Eye (tissue), 1 donor: ENCODE measurements at regions not wholly inside any gene's neighbourhood (a gene's known extent, or its start where the extent isn't known, plus 50 kb on each side); places are given as distances from the start of the nearest gene placed in this dataset.
"Not testable (repeated sequence)": the region's sequence is repeated elsewhere in the genome, so short reads cannot be mapped to it uniquely, and the experiment has no call there.

Experiments
- DNase-seq: peaks from one replicate; pipeline ENCODE4 v3.0.0-alpha.2; 2015

DNA sequence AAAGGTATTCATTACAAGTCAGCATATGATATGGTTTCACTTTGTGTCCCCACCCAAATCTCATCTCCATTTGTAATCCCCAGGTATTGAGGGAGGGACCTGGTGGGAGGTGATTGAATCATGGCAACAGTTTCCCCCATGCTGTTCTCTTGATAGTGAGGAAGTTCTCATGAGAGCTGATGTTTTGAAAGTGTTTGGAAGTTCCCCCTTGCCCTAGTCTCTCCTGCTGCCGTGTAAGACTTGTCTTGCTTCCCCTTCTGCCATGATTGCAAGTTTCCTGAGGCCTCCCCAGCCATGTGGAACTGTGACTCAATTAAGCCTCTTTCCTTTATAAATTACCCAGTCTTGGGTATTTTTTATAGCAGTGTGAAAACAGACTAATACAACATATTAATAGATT lies 213.7 kb upstream of the ADRA1D start:
- not testable (repeated sequence) for DNase-seq

DNA sequence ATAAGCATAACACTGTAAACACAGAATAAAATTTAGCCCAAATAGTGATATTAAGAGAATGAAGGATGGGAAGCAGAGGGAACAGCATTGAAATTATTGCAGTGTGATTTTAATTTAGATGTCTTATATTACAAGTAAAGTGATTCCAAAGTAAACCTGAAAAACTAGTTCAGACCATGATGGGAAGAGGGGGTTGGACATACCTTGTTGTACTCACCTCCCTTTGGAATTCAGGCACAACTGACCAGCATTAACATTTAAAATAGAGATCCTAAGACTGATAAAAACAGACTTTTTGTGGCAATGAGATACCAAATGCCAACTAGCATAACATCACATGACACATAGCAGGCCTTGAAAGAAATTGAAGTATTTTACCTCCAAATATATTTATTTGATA lies 210.0 kb upstream of the ADRA1D start:
- DNase-seq, result no peak

DNA sequence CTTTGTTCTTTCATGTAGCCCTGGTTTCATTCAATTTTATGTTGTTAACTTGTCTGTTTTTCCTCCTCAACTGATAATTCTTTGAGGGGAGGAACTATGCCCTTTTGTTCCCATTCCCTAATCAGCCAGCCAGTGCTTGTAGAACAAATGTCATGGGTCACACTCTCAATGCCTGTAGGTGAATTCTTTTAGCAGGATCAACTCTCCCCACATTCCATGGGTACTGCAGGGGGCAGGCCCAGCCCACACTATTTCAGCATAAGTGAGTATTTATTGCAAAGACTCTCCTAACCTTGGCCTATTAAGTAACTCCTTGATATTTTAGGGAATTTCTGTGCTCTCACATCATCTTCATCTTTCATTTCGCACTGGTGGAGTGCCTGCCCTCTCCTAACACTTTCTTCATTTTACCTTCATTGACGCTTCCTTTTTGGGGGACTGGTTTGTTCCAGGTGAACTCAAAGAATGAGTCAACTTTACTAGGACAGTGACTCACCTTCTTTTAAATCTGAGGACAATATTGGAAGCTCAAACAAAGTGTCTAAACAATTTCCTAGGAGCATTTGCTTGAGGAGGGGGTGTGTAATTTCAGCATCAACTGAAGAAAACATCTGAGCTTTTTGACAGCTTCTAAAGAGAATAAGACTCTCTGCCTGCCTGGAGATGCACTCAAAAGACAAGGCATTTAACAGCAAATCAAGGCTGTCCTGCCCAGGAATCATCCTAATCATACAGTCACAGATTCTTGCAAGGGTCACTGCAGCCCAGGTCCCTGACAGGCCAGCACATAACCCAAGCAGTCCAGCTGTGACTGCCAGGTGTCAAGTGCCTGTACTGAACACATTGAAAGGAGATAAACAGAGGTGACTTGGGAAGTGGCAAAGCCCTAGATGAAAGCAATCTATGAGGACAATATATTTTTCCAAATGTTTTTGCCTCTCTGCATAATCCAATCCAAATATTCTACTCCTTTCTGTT lies 208.8 kb upstream of the ADRA1D start:
- DNase-seq, result no peak

DNA sequence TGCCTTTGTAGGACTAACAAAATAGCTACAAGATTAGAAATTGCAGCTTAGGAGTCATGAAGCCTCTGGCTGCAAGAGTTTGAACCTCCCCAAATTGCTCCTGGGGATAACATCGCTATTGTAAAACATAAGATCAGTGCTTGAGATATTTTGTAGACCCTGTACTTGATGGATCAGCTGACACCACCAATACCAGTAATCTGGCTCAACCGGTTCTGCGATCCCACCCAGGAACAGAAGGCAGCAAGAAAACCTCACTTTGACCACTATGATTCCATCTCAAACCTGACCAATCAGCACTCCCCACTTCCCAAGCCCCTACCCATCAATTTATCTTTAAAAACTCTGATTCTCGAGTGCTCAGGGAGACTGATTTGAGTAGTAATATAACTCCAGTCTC lies 206.9 kb upstream of the ADRA1D start:
- no peak for DNase-seq

DNA sequence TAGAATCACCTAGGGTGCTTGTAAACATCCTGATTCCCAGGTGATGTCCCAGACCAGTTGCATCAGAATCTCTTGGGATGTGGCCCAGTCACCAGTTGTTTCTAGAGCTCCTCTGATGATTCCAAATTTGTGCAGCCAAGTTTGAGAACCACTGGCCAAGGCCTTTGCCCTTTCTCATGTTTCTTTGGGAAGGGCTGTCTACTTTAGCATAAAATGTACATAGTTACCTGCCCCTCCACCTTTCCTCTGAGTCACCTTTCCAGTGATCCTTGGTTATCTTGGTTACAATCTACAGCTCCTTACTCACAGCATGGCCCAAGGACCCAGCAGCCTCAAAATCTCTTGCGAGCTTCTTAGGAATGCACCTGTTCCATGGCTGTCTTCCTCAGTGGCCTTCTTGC lies 206.2 kb upstream of the ADRA1D start:
- no peak for DNase-seq

DNA sequence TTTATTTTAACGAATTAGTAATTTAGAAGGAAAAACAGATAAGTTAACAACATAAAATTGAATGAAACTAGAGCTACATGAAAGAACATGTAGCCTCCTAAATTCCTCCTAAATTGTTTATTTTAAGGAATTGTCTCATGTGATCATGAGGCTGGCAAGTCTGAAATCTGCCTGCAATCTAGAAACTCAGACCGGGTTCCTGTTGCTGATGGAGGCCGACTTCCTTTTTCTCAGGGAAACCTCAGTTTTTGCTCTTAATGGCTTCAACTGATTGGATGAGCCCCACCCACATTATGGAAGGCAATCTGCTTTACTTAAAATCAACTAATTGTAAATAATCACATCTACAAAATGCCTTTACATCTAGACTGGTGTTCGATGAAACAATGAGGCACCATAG lies 205.0 kb upstream of the ADRA1D start:
- no peak for DNase-seq

DNA sequence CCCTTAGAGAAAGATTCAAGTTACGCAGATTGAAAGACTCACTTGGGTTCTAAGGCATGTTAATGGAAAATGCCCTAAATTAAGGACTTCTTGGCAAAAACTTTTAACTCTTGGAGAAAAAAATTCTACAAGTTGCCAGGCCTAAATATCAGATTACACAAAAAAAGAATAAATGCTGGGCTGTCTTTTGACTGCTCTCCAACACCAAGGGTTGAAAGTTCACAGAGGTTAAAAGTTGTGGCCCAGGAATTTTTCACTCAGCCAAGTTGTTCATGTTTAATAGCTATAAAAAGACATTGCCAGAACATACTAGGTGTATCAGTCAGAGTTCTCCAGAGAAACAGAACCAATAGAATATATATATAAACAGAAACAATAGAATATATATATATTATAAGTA lies 204.3 kb upstream of the ADRA1D start:
- no peak for DNase-seq

DNA sequence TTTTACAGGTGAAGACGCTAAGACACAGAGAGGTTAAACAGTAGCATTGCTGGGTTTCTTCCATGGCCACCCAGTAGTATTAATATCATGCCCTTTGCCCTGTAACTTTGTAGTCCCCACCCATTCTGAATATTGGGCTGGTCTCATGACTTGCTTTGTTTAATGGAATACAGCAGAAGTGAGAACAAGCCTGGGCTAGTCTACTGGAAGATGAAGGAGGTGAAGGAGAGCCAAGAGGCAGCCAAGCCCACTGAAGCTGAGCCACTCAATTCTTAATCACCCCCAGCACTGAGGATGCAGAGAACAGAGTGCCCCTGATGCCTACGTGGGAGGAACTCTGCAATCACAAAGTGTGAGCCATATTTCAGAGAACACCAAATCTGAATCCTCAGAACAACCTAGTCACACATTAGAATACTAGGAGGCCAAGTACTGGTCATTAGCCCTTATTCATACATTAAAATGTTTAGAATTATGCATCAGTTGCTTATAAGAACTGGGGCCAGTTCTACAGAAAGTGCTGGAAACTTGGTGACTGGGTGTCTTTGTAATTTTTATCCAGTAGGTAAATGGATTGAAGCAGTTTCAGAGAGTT lies 202.5 kb upstream of the ADRA1D start:
- DNase-seq, result no peak

DNA sequence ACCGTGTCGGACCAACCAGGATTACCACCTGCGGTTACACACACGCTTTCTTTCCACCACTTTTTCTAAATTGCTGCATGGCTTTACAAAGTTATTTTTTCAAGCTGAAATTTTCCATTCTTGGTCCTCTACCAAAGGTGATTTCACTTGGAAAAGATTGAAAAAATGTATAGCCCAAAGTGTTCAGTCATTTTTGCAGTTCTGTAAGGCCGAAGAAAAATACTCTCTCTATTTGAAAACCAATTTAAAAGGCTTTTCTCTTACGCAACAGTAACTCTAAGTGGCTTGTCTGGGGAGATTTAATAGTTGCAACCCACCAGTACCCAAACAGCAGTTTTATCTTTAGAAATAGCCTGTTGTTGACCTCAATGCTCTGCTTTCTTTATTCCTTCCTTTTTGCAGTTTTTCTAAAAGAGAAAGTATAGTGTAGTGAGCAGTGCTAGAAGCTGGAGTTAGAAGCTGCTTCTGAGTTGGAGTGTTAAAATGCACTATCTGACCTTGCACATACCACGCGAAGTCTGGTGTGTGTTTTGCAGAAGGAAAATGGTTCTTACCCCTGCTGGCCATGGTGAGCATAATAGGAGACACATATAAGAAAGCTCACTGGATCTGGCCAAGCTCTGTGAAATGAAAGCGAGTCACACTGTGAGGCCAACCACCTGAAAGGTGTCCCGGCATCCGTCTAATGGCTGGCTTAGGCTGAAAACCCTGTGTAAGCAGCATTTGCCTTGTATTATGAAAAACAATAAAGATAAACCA lies 201.0 kb upstream of the ADRA1D start:
- DNase-seq, result peak; percentile 19

DNA sequence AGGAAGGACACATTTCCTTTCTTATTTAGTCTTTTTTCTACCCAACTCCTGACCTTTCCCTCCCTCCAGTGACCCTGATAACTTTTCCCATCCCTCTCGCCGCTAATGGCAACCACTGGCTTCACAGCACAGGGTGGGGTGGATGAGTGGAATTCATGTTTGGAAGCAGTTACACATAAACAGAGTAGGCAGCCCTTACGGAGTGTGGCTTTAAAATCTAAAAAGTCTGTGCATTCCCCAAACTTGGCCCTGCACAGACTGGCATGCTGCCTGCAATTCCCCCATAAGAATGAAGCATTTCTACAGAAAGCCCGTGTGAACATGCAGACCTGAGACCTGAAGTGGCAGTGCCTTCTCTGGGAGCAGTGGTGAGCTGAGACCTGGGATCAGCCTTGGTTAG lies 196.7 kb upstream of the ADRA1D start:
- peak; percentile 44 for DNase-seq

DNA sequence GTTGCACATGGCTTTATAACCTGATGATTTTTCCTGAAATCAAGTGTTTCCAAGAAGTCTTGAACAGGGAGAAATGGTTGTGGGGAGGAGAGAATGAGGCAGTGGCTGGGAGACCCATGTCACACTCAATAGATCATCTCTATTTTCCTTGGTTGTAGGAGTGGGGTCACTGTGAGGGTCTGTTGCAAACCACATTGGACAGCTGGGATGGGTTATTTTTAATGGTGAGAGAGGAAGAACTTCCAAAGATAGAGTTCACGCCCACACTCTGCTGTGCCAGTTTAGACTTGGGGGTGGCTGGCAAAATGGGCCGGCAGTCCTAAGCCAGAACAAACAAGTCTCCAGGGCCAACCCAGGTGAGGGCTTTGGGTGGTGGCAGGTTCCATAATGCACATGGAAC lies 196.2 kb upstream of the ADRA1D start:
- DNase-seq, result no peak

DNA sequence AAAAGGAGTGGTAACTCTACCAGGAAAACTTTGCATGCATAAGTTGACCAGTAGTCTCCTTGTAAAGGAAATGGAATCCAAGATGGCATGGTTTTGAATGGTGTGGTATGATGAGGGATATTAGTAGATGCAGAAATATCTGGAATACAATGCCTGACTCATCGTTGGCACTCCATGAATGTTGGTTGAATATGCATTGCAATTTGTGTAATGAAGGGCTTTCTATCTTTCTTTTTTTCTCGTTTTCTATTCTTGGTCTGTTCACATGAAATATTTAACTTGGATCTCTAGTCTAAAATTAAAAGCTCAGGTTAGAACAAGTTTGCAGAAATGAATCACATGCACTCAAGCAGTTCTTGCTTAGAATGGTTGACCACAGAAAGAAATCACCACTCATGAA lies 195.3 kb upstream of the ADRA1D start:
- no peak for DNase-seq

DNA sequence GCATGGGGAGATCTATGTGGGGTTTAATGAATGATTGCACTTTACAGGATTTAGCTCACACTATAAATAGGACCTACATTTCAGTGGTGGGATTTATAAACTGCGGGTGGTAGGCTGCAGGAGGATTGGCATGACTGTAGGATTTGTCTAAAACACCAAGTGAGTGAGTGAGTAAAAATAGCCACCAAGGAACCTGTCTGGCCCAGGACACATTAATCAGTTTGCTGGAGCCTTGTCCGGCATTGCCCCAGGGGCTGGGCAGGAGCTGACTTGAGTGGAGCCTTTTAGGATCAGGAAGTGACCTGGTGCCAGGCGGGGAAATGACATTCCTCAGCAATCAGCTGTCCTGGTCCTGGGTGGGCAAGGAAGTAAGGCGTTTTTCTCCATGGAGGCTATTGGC lies 193.9 kb upstream of the ADRA1D start:
- no peak for DNase-seq

DNA sequence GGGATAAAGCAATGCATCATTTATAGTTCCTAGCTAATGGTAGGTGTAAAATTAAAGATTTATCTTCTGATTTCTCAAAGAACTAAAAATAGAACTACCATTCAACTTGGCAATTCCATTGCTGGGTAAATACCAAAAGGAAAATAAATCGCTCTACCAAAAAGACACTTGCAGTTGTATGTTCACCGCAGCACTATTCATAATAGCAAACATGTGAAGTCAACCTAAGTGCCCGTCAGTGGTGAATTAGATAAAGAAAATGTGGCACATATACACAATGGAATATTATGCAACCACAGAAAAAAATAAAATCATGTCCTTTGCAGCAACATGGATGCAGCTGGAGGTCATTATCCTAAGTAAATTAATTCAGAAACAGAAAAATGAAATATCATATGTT lies 192.8 kb upstream of the ADRA1D start:
- no peak for DNase-seq

DNA sequence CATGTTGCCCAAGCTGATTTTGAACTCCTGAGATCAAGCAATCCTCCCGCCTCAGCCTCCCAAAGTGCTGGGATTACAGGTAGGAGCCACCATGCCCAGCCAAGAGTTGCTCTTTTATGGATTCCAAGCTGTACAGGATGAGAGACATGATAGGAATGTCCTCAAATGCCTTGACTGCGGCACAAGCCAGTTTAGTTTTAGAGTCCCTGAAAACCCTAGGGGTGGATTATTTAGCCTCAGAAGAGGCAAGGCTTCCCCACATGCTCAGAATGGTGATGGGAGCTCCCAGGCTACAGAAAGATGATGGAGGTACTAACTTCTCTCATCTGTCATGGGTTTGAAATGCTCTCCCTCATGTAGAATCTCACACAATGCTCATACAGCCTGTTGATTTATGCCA lies 192.1 kb upstream of the ADRA1D start:
- DNase-seq, result no peak

DNA sequence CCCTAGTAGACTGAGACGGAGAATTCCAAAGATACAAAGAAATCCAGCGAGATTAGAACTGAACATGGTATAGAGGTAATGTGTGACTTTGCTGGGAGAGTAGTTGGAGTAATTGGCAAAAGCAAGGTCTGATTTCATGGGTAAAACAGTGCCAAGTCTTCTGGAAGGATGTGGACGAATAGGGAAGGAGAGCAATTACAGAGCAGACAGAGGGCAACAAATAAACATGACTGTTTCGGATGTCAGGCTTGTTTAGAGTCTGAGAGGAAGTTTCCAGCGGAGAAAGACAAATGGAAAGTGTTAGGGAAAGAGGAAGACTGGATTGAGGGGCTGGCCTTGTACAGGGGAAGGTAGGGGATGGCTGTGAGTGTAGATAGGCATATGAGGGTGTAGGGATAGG lies 190.4 kb upstream of the ADRA1D start:
- DNase-seq, result no peak

DNA sequence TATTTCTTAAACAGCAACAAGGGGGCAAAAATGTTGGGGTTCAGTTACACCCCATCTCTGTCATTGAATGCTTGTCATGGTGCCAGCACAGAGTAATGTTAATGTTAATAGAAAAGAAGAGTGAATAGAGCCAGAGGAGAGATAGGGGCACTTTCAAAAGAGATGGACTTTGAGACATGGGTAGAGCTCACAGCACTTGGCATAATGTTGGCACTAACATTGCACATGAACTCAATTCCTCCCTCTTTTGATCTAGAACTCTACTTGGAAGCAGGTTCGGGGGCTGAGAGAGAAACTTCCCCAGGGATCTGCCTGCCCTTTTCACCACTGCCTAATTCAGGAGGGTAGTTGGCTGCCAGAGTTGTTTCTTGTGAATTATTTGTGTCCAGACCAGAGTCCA lies 188.0 kb upstream of the ADRA1D start:
- DNase-seq, result no peak

DNA sequence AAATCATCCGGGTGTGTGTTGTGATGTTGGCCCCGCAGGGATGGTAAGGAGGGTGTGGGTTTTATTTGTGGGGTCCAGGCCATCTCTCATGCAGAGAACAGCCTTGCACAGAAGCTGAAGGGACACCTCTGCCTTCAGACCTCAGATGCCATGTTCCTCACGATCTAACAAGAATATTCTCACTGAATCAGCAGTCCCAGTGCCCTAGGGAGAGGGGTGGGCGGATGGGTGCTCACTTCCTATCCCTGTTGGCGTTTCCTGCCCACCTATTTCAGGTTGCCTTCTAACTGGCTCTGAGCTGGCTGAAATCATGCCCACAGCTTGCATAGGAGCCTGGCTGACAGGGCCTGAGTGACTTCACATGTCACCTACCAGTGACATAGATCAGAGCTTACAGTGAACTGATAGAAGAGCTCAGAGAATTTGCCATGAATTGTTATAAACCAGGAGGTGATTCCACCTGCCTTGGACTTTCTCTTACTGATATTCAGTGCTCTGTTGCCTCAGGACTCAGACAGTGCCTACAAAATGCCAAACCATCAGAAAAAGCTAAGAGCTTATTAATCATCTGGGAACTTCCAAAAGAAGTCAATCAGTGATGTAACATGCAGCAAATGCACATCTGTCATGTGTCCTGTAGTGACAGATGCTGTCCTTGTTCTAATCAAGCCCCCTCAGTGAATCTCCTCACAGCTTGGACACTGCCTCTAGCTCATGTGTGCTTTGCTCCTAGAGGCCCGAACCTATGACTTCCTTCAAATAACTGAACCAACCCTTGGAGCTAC lies 186.8 kb upstream of the ADRA1D start:
- no peak for DNase-seq

DNA sequence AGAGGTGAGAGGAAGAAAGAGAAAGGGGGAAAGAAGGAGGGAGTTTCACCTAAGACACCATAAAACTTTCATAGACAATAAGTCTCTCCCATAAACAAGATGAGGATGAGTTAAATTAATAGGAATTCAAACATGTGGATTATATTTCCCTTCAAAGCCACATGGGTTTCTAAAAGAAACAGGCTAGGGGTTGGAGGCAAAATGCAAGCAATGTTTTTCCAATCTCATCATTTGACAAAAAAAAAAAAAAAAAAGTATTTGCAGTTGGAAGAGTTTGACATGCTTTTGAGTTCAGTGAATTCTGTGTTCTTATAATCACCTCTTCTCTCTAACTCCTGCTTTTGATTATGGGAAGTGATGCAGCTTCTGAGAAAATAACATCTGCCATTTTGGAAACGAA lies 186.1 kb upstream of the ADRA1D start:
- peak; percentile 14 for DNase-seq

DNA sequence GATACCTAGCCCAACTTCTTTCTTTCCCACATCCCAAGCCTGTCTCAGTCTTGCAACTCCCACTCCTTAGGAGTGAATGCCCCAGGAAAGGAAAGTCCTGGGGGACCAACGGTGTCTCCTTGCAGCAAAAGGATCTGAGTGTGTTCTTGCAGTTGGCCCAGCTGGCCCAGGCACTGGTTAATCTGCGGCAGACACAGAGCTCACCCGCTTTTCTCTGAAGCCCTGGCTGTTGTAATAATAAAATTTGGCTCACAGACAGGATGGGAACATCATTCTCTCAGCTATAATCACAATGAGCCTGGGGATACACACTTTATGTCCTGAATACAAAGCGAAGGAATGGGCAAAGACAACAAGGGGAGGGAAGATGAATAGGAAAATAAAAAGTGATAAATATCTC lies 185.6 kb upstream of the ADRA1D start:
- DNase-seq, result peak; percentile 12

DNA sequence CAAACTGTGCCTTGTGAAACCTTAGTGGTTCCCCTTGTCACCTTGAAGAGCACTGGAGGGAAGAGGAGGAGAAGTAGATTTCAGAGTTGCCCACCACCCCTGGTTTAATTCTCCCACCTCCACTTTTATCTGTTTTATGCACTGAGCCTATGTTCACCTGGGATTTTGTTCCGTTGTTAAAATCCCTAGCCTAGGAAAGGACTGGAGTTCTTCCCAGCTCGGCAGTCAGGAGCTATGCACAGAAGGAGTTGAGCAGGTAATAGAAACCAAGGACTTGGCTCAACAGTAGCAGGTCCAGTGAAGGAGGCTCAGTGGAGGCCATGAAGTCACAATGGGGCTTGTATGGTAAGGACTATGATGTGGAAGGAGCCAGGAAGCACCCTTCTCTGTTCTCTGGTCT lies 182.4 kb upstream of the ADRA1D start:
- no peak for DNase-seq

DNA sequence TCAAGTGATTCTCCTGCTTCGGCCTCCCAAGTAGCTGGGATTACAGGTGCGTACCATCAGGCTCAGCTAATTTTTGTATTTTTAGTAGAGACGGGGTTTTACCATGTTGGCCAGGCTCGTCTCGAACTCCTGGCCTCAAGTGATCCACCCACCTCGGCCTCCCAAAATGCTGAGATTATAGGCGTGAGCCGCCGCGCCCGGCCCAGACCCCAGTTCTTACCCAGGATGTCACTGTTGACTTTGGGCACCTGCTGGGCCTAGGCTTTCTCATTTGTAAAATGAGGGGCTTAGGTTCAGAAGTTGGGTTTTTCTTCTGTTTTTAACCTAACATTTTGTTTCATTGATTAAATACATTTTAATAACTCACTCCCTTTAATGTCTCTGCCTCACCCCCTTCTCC lies 181.7 kb upstream of the ADRA1D start:
- DNase-seq, result not testable (repeated sequence)
